MCF 10A (cell line): ENCODE measurements at regions not wholly inside any gene's neighbourhood (a gene's known extent, or its start where the extent isn't known, plus 50 kb on each side); places are given as distances from the start of the nearest gene placed in this dataset.

Source experiments
- BruUV-seq: library from RNA; stranded (reverse); fragments of 400-500 nt; replicated peaks from 2 replicates; lab custom pipeline; 2021; lab: Mats Ljungman, UMichigan
- CTCF ChIA-PET: fragments of 300-600 bp; sonication (Branson Sonifier 250); formaldehyde crosslinking; extraction: SDS; loops from one replicate; lab custom pipeline; 2021; ENCODE audit warnings: antibody characterized with exemption, inconsistent platforms; lab: Yijun Ruan, JAX
- POLR2A ChIA-PET: fragments of 300-600, 350-650 bp; sonication (Branson Sonifier 250); formaldehyde crosslinking; extraction: SDS; loops from one replicate; lab custom pipeline; 2020; ENCODE audit warnings: antibody characterized with exemption, inconsistent platforms; lab: Yijun Ruan, JAX
- DNase-seq: peaks from one replicate; pipeline ENCODE4 v3.0.0-alpha.2; 2018; ENCODE audit not compliant: unreplicated experiment
- H3K27ac Mint-ChIP-seq: one replicate; pipeline ENCODE4 v1.8.0; 2022; ENCODE audit warnings: mild to moderate bottlenecking, low read depth, mixed read lengths; ENCODE audit not compliant: unreplicated experiment
- H3K27me3 Mint-ChIP-seq: one replicate; pipeline ENCODE4 v1.8.0; 2022; ENCODE audit warnings: mixed read lengths; ENCODE audit not compliant: insufficient read depth, unreplicated experiment
- H3K36me3 Mint-ChIP-seq: one replicate; pipeline ENCODE4 v1.8.0; 2022; ENCODE audit warnings: mild to moderate bottlenecking, moderate library complexity, mixed read lengths; ENCODE audit not compliant: insufficient read depth, unreplicated experiment
- H3K4me1 Mint-ChIP-seq: one replicate; pipeline ENCODE4 v1.8.0; 2022; ENCODE audit warnings: mixed read lengths; ENCODE audit not compliant: insufficient read depth, unreplicated experiment
- H3K4me3 Mint-ChIP-seq: one replicate; pipeline ENCODE4 v1.8.0; 2022; ENCODE audit warnings: mild to moderate bottlenecking, moderate library complexity, mixed read lengths; ENCODE audit not compliant: unreplicated experiment
- H3K9me3 Mint-ChIP-seq: one replicate; pipeline ENCODE4 v1.8.0; 2022; ENCODE audit warnings: mixed read lengths; ENCODE audit not compliant: unreplicated experiment
- CTCF ChIP-seq: fragments of 200-600 bp; IDR thresholded peaks from one replicate; pipeline ENCODE4 v1.8.0; 2022; ENCODE audit warnings: antibody characterized with exemption, mild to moderate bottlenecking; ENCODE audit not compliant: unreplicated experiment
- intact Hi-C: fragments of 100-400 bp; cut with micrococcal nuclease; formaldehyde crosslinking; loops from 2 replicates; pipeline ENCODE4 v1.14.1; 2022

- BruUV-seq: no TSS peak
- POLR2A ChIA-PET: interaction anchor here (3.0 kb wide), 1 partner anchor 10 kb away, joined by 12 read pairs; no protein-coding TSS in a partner anchor
- Mint-ChIP-seq H3K4me1 (peaks cover 6% of the 10 kb centered on the region), H3K9me3 (peaks cover 7% of the 10 kb centered on the region), H3K4me3 (no peak overlapping the region), H3K27ac (no peak overlapping the region), H3K27me3 (no peaks in the 10 kb centered on the region), H3K36me3 (no peaks in the 10 kb centered on the region)
- TF ChIP-seq CTCF: no peak
- intact Hi-C loops: no loop called here
- no peak for DNase-seq
- CTCF ChIA-PET: no interaction called here
These were observed 123.7 kb upstream of the ATP2B1 start for GRCh38 chr12:89832336-89832735.

- intact Hi-C loops: no loop called here
- no peaks in the 10 kb centered on the region for H3K36me3 Mint-ChIP-seq
- H3K27ac Mint-ChIP-seq: no peak overlapping the region
- no peaks in the 10 kb centered on the region for H3K27me3 Mint-ChIP-seq
- CTCF ChIA-PET: no interaction called here
- H3K4me3 Mint-ChIP-seq: no peak overlapping the region
- POLR2A ChIA-PET: interaction anchor here (0.5 to 3.0 kb wide), 2 partner anchors 11 to 404 kb away, joined by 3 to 12 read pairs; no protein-coding TSS in a partner anchor
- BruUV-seq: no TSS peak
- H3K4me1 Mint-ChIP-seq: peaks cover 6% of the 10 kb centered on the region
- H3K9me3 Mint-ChIP-seq: peaks cover 7% of the 10 kb centered on the region
- TF ChIP-seq CTCF: no peak
- DNase-seq: no peak
These were observed 122.9 kb upstream of the ATP2B1 start for GRCh38 chr12:89831310-89832095.

- H3K4me3 Mint-ChIP-seq: no peak overlapping the region
- no peaks in the 10 kb centered on the region for H3K36me3 Mint-ChIP-seq
- DNase-seq: no peak
- no TSS peak for BruUV-seq
- peaks cover 7% of the 10 kb centered on the region for H3K9me3 Mint-ChIP-seq
- no peak for TF ChIP-seq CTCF
- POLR2A ChIA-PET: no interaction called here
- H3K27me3 Mint-ChIP-seq: no peaks in the 10 kb centered on the region
- H3K27ac Mint-ChIP-seq: no peak overlapping the region
- intact Hi-C loops: no loop called here
- H3K4me1 Mint-ChIP-seq: peaks cover 12% of the 10 kb centered on the region
- CTCF ChIA-PET: no interaction called here
These were observed 120.9 kb upstream of the ATP2B1 start for GRCh38 chr12:89829434-89829975.

- Mint-ChIP-seq H3K27me3 (no peaks in the 10 kb centered on the region), H3K4me1 (peaks cover 8% of the 10 kb centered on the region), H3K9me3 (peaks cover 7% of the 10 kb centered on the region), H3K27ac (no peak overlapping the region), H3K36me3 (no peaks in the 10 kb centered on the region), H3K4me3 (no peak overlapping the region)
- ChIA-PET POLR2A (interaction anchor here (0.5 kb wide), 1 partner anchor 1809 kb away, joined by 3 read pairs; no protein-coding TSS in a partner anchor), CTCF (interaction anchor here (0.7 kb wide), 1 partner anchor 303 kb away, joined by 4 read pairs; no protein-coding TSS in a partner anchor)
- DNase-seq: no peak
- intact Hi-C loops: no loop called here
- no TSS peak for BruUV-seq
- no peak for TF ChIP-seq CTCF
These were observed 119.9 kb upstream of the ATP2B1 start for GRCh38 chr12:89828575-89828974.
